ENCODE measurements at regions not wholly inside any gene's neighbourhood (a gene's known extent, or its start where the extent isn't known, plus 50 kb on each side); places are given as distances from the start of the nearest gene placed in this dataset.
A peak's percentile ranks its signal among the peaks of the same experiment; 100 is the strongest.
"Not testable (repeated sequence)": the region's sequence is repeated elsewhere in the genome, so short reads cannot be mapped to it uniquely, and the experiment has no call there.

GRCh38 chr3:147154988-147155387 is 251.4 kb downstream of the ZIC4 start:
- not testable (repeated sequence) for DNase-seq (ENCODE audit: low spot score)

GRCh38 chr3:147153830-147154539 is 252.4 kb downstream of the ZIC4 start:
- no peak for DNase-seq (ENCODE audit: low spot score)

GRCh38 chr3:147152476-147152875 is 253.9 kb downstream of the ZIC4 start:
- DNase-seq (ENCODE audit: low spot score), result no peak

GRCh38 chr3:147141516-147142288 is 264.6 kb downstream of the ZIC4 start:
- DNase-seq (ENCODE audit: low spot score), result no peak

- no peak for DNase-seq (ENCODE audit: low spot score)
These were observed 267.0 kb downstream of the ZIC4 start for GRCh38 chr3:147139341-147139740.

- DNase-seq (ENCODE audit: low spot score), result no peak
These were observed 274.2 kb downstream of the ZIC4 start for GRCh38 chr3:147132168-147132567.

- DNase-seq (ENCODE audit: low spot score), result no peak
These were observed 275.9 kb downstream of the ZIC4 start for GRCh38 chr3:147130461-147130860.

- DNase-seq (ENCODE audit: low spot score), result no peak
These were observed 276.7 kb downstream of the ZIC4 start for GRCh38 chr3:147129665-147130064.

GRCh38 chr3:147122350-147122749 is 284.0 kb downstream of the ZIC4 start:
- DNase-seq (ENCODE audit: low spot score), result no peak

- peak; percentile 10 for DNase-seq (ENCODE audit: low spot score)
These were observed 286.4 kb downstream of the ZIC4 start for GRCh38 chr3:147119989-147120388.

- DNase-seq (ENCODE audit: low spot score), result no peak
These were observed 287.0 kb downstream of the ZIC4 start for GRCh38 chr3:147119346-147119745.

- no peak for DNase-seq (ENCODE audit: low spot score)
These were observed 287.7 kb downstream of the ZIC4 start for GRCh38 chr3:147118611-147119010.

GRCh38 chr3:147117631-147118030 is 288.7 kb downstream of the ZIC4 start:
- no peak for DNase-seq (ENCODE audit: low spot score)

- no peak for DNase-seq (ENCODE audit: low spot score)
These were observed 292.9 kb downstream of the ZIC4 start for GRCh38 chr3:147113293-147114044.

- no peak for DNase-seq (ENCODE audit: low spot score)
These were observed 307.3 kb downstream of the ZIC4 start for GRCh38 chr3:147099076-147099475.

- DNase-seq (ENCODE audit: low spot score), result no peak
These were observed 315.9 kb downstream of the ZIC4 start for GRCh38 chr3:147090461-147090860.

GRCh38 chr3:147089286-147089685 is 317.1 kb downstream of the ZIC4 start:
- no peak for DNase-seq (ENCODE audit: low spot score)

GRCh38 chr3:147059500-147059899 is 346.8 kb downstream of the ZIC4 start:
- DNase-seq (ENCODE audit: low spot score), result not testable (repeated sequence)

GRCh38 chr3:147049821-147050220 is 356.5 kb downstream of the ZIC4 start:
- DNase-seq (ENCODE audit: low spot score), result no peak

GRCh38 chr3:147049305-147049704 is 357.0 kb downstream of the ZIC4 start:
- no peak for DNase-seq (ENCODE audit: low spot score)

- no peak for DNase-seq (ENCODE audit: low spot score)
These were observed 359.4 kb downstream of the ZIC4 start for GRCh38 chr3:147046916-147047315.

- no peak for DNase-seq (ENCODE audit: low spot score)
These were observed 367.9 kb downstream of the ZIC4 start for GRCh38 chr3:147038481-147038880.

GRCh38 chr3:147034359-147034758 is 372.0 kb downstream of the ZIC4 start:
- no peak for DNase-seq (ENCODE audit: low spot score)
